ENCODE measurements at regions not wholly inside any gene's neighbourhood (a gene's known extent, or its start where the extent isn't known, plus 50 kb on each side); places are given as distances from the start of the nearest gene placed in this dataset.

GRCh38 chr6:65900928-65901327, 193.9 kb upstream of the EYS start:
- DNase-seq = no peak

- DNase-seq = no peak
These were observed 189.1 kb upstream of the EYS start for GRCh38 chr6:65896140-65896539.

- DNase-seq = no peak
These were observed 169.6 kb upstream of the EYS start for GRCh38 chr6:65876668-65877067.

GRCh38 chr6:65852369-65852852, 145.4 kb upstream of the EYS start:
- DNase-seq = no peak

- no peak for DNase-seq
These were observed 123.1 kb upstream of the EYS start for GRCh38 chr6:65830151-65830550.

- DNase-seq = no peak
These were observed 112.1 kb upstream of the EYS start for GRCh38 chr6:65819152-65819551.

- DNase-seq = no peak
These were observed 111.5 kb upstream of the EYS start for GRCh38 chr6:65818576-65818975.

GRCh38 chr6:65816991-65817390, 110.0 kb upstream of the EYS start:
- DNase-seq = no peak

- no peak for DNase-seq
These were observed 107.0 kb upstream of the EYS start for GRCh38 chr6:65814071-65814470.

- DNase-seq = no peak
These were observed 96.2 kb upstream of the EYS start for GRCh38 chr6:65803186-65803585.

GRCh38 chr6:65799389-65799788, 92.4 kb upstream of the EYS start:
- no peak for DNase-seq

GRCh38 chr6:65798280-65799014, 91.4 kb upstream of the EYS start:
- DNase-seq = no peak

- DNase-seq = no peak
These were observed 83.6 kb upstream of the EYS start for GRCh38 chr6:65790666-65791065.

- DNase-seq = no peak
These were observed 80.8 kb upstream of the EYS start for GRCh38 chr6:65787787-65788186.

- DNase-seq = no peak
These were observed 79.8 kb upstream of the EYS start for GRCh38 chr6:65786815-65787214.

- DNase-seq = no peak
These were observed 73.7 kb upstream of the EYS start for GRCh38 chr6:65780691-65781090.

- no peak for DNase-seq
These were observed 69.3 kb upstream of the EYS start for GRCh38 chr6:65776332-65776731.

GRCh38 chr6:65771946-65772345, 64.9 kb upstream of the EYS start:
- no peak for DNase-seq

GRCh38 chr6:65761890-65762289, 54.9 kb upstream of the EYS start:
- DNase-seq = no peak

- DNase-seq = no peak
These were observed 53.3 kb upstream of the EYS start for GRCh38 chr6:65760285-65760684.

All from right hindlimb (tissue), 1 donor.